ENCODE measurements at regions not wholly inside any gene's neighbourhood (a gene's known extent, or its start where the extent isn't known, plus 50 kb on each side); places are given as distances from the start of the nearest gene placed in this dataset.

DNA sequence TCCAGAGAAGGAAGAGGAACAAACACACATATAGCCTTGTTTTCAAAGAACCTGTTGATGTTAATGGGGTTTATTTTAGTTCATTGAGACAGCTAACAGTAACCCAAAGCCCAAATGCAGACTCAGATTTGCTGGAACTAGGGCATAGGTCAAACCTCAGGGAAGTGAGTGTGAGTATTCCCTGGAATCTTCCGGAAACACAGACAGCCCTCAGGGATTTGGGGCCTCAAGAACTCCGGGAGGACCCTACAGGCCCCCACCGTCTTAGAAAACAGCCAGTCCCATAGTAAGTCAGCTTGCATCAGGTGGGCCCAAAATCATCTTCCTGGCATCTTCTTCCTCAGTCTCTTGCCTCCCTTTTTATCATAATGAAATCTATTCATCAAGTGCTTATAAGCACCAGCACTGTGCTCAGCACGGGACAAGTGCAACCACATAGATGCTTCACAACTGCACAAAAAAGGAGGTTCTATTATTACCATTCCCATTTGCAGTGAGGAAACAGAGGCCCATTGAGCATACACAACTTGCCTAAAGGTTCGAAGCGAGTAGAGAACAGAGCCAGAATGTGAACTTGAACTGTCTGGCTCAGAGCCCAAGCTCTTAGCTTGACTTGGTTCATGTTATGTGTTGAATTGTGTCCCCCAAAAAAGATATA lies 50.2 kb upstream of the BCL11A start:
- DNase-seq: no peak

DNA sequence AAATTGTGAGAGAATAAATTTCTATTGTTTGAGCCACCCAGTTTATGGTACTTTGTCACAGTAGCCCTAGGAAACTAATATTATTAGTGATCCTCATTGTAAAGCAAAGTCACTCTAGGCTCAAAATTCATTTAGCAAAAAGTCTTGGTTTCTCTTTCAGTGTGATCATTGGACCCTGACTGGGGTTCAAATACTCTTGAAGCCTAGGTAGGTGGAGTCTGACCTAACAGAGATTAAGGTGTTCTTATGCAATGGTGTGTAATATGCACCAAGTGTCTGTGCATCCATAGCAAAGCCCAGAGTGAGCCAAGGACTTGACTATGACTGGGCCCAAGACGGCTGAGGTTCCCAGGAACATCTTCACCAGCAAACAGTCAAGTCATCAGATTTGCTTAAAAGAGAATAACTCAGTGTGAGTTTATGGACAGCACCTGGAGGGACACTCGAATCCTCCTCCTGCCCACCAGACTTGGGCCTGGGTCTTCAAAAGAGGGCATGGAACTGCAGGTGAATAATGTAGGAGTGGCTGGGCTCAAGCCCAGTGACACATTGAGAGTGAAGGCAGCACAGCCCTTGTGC lies 51.1 kb upstream of the BCL11A start:
- no peak for DNase-seq

DNA sequence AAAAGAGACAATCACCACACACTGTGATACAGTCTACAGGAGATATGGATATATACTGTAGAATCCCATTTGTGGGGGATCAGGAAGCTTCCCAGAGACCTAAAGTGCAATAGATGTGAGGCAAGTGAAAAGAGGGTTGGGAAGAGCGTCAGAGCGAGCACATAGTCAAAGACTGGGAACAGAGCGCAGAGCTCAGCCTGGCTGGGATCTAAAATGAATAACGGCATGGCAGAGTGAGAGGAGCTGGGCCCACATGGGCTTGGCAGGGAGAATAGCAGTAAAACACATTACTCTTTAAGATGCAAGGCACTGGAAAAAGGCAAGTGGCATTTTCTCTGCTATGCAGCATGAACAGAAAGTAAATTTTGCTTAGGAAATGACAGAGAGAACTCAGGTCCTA lies 52.4 kb upstream of the BCL11A start:
- no peak for DNase-seq

DNA sequence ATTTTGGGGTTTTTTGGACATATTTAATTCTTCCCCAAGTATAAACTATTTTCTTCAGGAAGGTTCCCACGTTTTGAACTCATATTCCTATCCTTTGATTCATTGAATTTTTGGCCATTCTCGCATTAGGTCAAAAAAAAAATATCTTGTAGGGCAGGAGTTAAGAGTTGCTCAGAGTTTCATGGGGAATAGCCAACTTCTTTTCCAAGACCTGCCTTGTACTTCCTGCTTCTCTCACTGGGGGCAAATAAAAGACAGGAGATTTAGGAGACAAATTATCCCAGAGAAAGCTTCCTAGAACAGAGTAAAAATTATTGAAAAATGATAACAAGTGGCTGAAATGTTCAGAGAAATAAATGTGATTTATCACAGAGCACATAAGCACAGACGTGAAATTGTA lies 55.2 kb upstream of the BCL11A start:
- DNase-seq: no peak

DNA sequence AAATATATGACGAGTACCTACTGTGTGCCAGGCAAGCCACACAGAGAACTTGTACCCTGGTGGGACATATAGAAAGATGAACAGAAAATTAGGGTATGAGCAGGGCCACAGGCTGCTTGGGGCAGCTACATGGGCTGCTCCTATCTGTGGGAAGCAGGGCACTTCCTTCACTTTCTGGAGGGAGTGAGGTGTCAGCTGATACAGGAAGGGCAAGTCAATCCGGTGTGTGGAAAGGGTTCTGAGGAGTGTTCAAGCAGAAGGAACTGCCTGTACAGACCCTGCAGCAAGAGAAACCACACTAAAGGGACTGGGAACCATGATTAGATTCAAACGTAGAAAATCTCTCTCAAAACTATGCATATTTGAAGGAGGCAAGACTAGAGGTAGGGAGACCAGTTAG lies 58.6 kb upstream of the BCL11A start:
- peak; percentile 7 for DNase-seq

DNA sequence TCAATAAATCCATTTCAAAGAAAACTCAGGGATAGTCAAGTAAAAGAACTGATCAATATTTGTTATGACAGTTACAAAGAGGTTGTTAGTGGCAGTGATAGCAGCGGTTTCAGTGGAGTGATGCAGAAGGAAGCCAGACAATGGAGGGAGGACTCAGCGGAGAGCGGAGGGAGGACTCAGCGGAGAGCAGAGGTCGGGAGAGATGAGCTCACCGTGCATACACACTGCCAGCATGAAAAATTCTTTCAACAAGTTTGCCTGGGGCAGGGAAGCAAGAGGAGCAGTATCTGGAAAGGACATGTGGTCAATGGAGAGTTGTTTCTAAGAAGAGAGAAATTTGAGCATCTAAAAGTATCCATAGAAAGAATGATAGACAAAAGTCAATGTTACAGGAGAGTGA lies 60.9 kb upstream of the BCL11A start:
- DNase-seq: no peak

DNA sequence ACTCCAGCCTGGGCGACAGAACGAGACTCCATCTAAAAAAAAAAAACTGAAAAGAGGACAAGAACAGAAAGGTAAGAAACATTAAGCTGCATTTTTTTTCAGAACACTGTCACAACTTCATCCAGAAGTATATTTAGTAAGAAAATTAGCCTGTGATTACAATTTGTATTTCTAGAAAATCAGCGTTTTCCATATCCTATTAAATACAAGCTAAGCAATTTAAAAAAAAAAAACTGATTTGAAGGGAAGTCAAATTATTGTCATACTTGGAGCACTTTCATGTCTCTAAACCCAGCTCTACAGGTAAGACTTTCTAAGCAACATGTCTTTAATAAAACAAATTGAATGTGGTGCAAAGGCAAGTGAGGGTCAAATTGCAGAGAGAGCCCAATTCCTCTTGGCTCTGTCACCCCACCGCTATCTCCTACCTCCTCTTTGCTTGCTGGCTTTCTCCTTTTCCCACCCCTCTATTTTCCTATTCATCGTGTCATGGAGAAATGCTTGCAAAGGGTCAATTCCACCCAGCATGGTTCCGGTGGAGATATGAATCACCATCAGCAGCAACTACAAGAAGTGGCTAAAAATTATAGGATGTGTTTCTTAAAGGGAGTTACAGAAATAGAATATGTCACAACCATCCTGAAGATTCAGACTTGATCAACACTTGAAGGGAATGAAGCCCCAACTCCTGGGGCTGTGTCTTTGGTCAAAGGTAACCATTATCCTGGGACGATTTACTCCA lies 68.4 kb upstream of the BCL11A start:
- DNase-seq: no peak

DNA sequence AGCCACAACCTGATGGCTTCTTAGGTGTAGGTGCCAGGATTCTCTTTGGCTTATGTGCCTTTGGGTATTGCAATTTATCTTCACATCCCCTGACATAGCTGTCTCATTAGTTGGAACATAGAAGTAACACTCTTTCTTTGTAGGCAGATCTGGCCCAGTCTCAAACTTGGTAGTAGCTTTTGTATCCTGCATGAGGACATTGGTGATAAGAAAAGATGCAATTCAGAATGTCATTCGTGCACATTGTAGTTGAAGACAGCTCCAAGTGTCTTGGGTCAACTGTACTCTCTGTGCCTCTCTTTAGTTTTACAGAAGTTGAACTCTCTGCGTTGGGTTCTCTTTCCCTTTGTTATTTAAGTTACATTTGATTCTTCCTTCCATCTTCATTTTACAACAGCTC lies 69.6 kb upstream of the BCL11A start:
- no peak for DNase-seq

DNA sequence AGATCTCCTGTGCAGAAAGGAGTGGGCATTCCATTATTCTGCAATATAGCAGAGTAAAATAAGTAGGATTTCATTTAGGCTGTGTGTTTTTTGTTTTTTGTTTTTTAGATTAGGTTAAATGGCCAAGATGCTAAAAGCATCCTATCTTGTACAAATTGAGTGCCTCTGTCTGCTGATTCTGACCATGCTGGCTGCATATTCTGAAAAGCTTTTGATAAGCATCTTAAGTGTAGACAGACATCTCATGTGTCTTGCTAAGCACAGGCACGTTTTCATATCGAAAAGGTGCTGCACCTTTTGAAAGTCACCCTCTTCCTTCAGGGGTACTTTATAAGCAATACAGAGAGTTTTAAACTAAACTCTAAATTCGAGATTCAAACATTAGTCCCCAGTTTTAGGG lies 74.0 kb upstream of the BCL11A start:
- DNase-seq: no peak

DNA sequence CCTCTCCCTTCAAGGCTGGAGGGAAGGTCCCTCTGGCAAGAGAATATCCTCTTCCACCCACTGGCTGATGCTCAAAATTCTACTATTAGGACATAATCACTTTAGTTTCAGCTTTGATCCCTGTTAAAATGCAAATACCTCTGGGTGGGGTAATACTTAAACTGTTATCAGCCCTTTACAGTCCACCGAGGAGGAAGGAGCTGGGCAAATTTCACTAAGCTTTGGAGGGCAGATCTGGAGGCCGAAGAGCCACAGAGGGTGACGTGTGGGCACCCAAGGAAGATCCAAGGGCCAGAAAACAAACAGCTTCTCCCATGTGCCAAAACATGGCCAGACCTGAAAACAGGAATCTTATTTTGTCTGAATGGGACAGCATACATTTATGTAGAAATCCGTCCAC lies 74.6 kb upstream of the BCL11A start:
- no peak for DNase-seq

DNA sequence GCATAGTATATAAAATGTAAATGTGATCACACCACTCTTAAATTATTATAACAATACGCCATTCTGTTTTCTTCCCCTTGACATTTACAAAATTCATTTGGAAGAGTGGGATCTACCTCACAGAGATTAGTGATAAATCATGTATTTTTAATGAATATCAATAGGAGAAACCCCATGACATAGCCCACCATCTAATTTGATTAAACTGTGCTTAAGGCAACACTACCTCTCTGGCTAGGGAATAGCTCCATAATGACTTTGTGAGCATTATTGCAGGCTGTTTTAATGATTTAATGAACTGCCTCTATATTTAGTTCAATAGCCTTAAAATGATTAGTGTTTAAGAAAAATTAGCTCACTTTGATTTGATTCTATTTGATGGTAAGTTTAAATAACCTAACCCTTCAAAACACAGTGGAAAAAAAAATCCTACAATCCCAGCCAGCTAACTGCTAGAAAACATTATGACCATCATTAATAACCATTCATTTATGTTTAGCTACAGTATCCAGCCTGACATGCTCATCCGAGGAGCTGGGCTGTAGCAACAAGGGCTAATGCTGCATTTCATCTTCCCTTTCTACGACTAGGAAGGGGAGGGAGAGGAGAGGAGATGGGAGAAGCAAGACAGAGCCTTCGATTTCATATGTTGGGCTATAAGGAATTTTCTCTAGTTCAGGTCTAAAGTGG lies 75.3 kb upstream of the BCL11A start:
- no peak for DNase-seq

DNA sequence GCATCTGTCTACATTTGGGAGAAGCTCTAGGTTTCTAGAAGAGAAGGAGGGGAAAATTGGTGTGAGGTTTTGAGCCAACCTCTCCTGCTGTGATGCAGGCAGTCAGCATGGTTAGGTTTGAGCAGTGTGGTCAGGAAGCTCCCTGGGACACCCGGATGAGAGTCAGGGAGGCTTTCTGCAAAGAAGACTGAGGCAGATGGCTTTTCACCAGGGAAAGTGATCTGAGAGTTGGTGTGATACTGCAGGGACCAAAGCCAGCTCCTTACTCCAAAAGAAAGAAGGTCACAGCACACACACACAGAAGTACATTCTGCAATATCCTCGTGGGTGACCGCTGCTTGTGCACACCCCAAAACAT lies 75.8 kb upstream of the BCL11A start:
- DNase-seq: no peak

DNA sequence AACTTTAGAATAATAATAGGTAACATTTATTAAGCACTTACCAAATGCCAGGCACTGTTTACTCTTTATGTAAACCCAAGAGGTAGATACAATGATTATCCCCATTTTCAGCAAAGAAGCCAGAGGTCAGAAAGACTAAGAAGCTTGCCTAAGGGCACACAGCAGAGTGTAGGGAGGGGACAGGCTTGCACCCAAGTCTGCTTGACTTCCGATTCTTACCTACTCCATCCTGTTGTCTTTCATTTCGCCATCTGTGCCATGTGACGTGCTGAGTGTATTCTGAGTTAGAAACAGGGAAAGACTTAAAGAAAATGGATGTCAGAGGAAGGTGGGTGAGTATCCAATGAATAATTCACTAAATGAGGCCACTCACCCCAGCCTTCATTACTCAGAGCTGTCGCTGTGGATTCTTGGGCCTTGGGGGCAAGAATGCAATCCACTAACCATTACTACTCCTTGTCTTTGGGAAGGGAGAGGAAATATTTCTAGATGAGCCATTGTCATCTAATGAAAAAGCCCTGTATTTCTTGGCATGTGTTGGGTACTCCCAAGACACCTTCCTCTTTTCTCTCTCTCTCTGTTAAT lies 76.4 kb upstream of the BCL11A start:
- DNase-seq: no peak

DNA sequence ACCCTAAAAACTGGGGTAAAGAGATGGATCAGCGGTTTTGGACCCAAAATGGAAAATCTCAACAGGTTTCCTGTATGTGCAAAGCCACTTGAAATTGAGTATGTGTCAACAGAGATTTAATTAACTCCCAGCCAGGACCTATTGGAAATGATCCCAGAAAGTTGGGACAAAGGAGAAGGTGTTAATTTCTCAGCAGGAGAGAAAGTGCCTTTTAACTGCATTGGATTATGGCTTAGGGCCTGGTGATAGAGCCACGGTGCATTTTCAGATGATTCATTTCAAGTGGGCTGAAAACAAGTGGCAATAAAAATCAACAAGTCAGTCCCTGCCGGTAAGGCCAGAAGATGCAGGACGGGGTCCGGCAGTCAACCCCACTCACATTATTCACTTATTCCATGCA lies 80.2 kb upstream of the BCL11A start:
- DNase-seq: no peak

DNA sequence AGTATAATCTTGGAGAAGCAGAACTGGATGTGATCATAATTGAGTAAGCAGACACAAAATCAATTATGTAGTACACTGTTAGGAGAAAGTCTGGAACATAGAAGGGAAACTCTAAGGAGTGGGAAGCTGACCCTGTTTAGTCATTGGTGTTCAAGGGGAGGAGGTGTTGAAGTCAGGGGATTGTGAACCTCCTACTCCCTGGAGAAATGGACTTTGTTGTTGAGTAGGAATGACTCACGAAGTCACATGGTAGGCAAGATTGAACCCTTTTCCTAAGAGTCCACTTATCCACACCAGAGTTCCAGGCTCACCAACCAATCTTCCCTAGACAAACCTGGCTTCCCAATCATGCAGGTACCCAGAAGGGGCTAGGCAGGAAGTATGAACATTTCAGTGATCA lies 81.0 kb upstream of the BCL11A start:
- DNase-seq: no peak

DNA sequence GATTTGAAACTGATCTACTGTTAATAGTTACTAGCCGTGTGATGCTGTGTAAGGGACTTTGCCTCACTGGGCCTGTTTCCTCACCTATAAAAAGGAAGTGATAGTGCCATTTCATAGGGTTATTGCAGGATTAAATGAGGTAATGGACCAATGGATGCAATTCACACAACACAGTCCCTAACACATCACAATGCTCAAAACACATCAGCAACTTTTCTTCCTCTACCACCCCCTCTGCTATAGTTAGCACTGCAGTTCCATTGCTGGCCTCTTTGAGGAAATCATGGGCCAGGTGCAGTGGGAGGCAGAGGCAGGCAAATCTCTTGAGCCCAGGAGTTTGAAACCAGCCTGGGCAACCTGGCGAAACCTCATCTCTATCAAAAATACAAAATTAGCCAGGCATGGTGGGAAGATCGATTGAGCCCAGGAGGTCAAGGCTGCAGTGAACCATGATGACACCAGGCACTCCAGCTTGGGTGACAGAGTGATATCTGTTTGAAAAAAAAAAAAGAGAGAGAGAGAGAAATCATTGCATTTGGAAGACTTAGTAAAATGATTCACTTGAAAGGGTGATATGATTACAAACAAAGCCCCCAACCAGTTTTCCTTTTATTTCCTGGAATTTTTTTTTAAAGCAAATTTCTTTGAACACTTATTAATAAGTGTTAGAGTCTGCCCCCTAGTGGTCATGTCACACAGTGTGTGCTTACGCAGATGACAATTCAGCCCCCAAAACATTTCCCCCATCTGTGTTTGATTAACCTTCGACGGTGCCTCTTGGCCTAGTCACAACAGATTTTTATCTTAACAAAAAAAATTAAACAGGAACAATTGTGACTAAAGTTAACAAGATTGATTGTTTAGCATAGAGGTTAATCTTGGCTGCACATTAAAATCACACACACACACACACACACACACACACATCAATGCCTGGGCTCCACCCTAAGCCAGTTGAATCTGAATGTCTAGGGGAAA lies 88.6 kb upstream of the BCL11A start:
- peak; percentile 54 for DNase-seq

DNA sequence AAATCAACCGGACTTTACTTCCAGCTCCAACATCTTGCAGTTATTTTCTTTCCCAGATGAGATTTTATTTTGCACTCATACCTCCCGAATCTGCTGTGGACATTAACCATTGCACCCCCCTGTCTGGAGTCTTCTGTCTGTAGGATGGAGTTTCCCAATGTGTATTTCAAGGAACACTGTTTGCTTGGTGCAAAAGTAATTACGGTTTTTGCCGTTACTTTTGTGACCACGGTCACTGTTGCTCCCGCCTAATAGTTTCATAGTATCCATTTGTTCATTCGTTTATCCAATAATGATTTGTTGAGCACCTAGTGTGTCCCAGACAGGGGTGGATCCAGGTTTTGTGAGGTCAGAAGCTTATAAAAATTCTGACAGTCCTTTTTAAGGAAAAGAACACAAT lies 90.3 kb upstream of the BCL11A start:
- DNase-seq: no peak

DNA sequence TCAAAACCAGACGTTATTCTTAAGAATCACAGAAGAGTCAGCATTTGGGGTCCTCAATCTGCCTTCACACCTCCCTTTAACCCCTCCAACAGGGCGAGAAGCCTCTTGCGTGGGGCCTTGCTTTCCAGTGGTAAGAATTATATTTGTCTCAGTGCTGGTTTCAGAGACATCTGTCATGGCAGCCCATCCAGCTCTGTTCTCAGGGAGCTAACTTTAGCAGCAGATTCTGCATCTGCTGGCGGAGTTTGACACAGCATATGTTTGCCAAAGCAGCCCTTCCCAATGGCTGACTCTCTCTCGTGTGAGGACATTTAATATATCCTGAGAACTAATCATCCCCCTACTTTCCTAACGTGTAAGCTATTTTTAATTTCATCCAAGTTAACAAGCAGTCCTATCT lies 91.5 kb upstream of the BCL11A start:
- DNase-seq: no peak

DNA sequence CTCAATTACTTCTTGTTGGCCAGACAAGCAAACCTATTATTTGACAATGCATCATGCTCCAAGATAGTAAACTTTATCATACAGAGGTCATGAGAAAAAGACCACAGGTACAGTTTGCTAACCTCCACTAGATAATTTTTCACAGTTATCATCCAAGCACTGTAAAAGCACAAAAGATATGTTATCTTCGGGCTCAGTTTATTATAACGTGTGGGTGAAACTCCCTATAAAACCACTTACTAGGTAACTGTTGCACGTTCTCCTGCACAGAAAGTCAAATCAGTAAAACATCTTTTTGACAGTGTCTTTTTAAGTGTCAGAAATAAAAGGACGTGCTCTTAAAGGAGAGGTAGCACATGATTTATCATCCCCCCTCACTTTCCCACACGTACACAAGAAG lies 94.7 kb upstream of the BCL11A start:
- no peak for DNase-seq

DNA sequence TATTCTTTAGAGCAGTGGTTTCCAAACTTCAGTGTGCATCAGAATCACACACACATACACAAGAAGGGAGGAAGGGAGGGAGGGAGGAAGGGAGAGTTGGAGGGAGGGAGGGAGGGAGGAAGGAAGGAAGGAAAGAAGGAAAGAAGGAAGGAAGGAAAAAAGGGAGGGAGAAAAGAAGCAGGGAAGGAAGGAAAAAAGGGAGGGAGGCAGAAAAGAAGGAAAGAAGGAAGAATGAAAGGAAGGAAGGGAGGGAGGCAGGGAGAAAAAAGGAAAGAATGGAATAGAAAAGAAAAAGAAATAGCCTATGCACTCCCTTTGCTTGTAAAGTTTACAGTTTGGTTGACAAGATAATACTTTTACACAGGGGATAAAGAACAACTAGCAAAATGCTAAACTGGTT lies 96.3 kb upstream of the BCL11A start:
- no peak for DNase-seq

DNA sequence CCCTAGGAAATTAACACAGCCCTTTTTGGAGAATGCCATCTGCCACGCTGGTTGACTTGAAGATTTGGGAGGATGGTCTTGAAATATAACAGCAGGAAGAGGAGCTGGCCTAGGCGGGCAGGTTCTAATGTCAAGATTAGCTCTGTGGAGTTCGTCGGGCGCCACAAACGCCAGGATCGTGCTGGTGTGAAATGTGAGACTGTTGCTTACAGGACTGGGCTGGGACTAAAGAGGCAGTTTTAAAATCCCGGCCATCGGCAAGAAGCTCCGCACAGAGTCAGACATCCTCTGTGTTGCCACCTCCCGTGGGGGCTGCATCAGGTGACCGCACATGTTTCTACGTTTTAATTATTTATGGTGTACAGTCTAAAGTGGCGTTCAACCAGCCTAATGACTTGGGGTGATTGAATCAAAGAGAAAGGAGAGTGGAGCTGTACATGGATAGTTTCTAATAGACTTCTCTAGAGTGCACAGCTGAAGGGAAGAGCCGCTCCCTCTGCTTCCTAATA lies 99.4 kb upstream of the BCL11A start:
- no peak for DNase-seq

DNA sequence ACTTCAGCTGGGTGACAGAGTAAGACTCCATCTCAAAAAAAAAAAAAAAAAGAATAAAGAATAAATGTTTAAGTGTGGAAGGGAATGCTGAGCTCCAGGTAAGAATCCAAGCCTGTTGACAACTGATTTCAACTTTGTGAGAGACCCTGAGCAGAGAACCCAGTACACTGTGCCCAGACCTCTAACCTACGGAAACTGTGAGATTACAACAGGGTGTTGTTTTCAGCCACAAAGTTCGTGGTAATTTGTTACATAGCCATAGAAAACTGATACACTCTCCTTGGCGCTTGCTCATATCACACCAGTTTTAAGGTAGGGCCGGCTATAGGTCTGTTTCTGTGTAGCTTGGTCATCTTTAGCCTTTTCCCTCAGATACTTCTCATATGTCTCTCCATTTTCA lies 98.4 kb upstream of the PAPOLG start:
- DNase-seq: no peak
